AG10803 (cell line): ENCODE measurements at regions not wholly inside any gene's neighbourhood (a gene's known extent, or its start where the extent isn't known, plus 50 kb on each side); places are given as distances from the start of the nearest gene placed in this dataset.

Experiments used
- DNase-seq: peaks from one replicate; pipeline ENCODE4 v3.0.0; 2010; ENCODE audit warnings: low read depth
- H3K4me3 ChIP-seq: 2 replicates; pipeline ENCODE4 v1.5.1; 2011; ENCODE audit warnings: mild to moderate bottlenecking, low read length, control low read depth
- CTCF ChIP-seq: conservative IDR thresholded peaks from 2 replicates; pipeline ENCODE4 v1.5.1; 2011; ENCODE audit warnings: mild to moderate bottlenecking, low read length, control low read depth, inconsistent platforms

DNA sequence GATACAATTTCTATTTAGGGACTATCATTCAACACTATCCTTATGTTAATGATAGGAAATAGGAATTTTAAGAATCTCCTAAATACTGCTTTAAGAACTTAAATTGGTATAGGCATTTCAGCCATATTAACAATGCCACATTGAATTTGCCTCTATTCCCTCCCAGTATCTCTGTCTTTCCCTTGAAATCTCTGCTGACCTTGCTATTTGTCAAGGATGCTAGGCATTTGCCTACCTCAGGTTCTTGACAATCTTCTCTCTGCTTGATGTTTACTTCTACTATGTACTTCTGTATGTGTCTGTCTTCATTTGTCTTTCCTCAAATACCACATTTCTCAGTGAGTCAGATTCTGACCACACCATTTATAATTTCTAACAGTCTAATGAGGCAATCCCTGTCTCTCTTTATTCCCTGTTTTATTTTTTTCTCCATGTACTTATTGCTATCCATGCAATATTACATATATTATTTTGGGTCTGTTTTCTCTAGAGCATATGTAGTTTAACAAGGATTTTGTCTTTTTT, 1461.4 kb upstream of the CDH9 start:
- DNase-seq = no peak

GRCh38 chr5:28495876-28496275, 1457.5 kb upstream of the CDH9 start:
- H3K4me3 ChIP-seq = no peak overlapping the region
- TF ChIP-seq CTCF = no peak
- DNase-seq = no peak

More for the DNA sequence above, 1461.4 kb upstream of the CDH9 start:
- TF ChIP-seq CTCF = no peak
- no peak overlapping the region for H3K4me3 ChIP-seq

DNA sequence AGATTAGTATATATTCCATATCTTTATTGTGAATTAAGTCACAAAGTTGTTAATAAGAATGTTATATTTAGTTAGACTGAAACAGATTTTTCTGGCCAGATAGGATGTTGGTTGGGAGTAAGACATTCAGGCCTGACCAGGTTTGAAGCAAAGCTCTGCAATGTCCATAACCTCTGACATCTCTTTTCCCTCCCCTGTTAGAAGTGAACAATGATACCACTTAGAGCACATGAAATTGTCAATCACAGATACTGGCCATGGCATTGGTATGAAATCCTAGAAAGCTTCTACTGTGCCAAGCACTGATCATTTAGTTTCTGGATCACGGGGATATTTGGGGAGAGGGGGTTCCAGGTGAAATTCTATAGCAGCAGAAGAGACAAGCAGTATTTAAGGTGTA, 1455.1 kb upstream of the CDH9 start:
- H3K4me3 ChIP-seq = no peak overlapping the region
- no peak for DNase-seq
- TF ChIP-seq CTCF = no peak

GRCh38 chr5:28488752-28489151, 1450.4 kb upstream of the CDH9 start:
- TF ChIP-seq CTCF = no peak
- DNase-seq = no peak
- no peak overlapping the region for H3K4me3 ChIP-seq

- DNase-seq = no peak
- no peak overlapping the region for H3K4me3 ChIP-seq
- no peak for TF ChIP-seq CTCF
These were observed 1445.1 kb upstream of the CDH9 start for GRCh38 chr5:28483327-28484025.

GRCh38 chr5:28473531-28474107, 1435.2 kb upstream of the CDH9 start:
- DNase-seq = no peak
- TF ChIP-seq CTCF = no peak
- H3K4me3 ChIP-seq = no peak overlapping the region

DNA sequence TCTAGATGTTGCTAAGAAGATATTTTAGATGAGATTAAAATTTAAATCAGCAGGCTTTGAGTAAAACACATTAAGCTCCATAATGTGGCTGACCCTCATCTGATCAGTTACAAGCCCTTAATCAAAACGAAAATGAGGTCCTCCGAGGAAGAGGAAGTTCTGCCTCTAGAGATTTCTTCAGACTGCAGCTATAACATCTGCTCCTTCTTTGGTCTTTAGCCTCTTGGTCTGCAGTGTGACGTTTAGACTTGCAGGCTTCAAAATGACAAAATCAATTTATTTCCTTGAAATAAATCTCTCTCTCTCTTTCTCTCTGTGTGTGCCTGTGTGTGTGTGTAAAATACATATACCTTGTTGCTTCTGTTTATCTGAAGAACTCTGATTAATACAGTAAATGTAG, 1429.8 kb upstream of the CDH9 start:
- H3K4me3 ChIP-seq = no peak overlapping the region
- TF ChIP-seq CTCF = no peak
- no peak for DNase-seq
